Stromal cell of bone marrow (primary cell): ENCODE measurements at regions not wholly inside any gene's neighbourhood (a gene's known extent, or its start where the extent isn't known, plus 50 kb on each side); places are given as distances from the start of the nearest gene placed in this dataset.

Source experiments
- DNase-seq: peaks from one replicate; pipeline ENCODE4 v3.0.0-alpha.2; 2012; ENCODE audit warnings: low read depth

DNA sequence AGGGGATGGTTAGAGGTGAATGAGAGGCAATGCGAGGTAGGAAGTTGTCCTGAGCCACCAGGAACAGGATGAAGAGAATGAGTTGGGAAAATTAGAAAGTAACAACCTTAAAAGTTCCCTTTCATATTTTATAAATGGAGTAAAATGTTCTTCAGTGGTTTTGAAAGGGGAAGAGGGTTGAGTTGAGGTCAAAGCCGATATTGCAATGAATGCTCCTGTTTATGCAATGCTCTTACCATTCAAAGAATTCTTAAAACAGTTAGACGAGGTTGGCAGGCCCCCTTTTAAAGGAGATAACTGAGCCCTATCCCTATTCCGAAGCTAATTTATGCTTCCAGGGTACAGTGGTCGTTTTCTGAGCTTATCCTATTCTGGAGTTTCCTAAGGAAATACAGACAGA, 2110.3 kb upstream of the CELF4 start:
- DNase-seq: no peak

DNA sequence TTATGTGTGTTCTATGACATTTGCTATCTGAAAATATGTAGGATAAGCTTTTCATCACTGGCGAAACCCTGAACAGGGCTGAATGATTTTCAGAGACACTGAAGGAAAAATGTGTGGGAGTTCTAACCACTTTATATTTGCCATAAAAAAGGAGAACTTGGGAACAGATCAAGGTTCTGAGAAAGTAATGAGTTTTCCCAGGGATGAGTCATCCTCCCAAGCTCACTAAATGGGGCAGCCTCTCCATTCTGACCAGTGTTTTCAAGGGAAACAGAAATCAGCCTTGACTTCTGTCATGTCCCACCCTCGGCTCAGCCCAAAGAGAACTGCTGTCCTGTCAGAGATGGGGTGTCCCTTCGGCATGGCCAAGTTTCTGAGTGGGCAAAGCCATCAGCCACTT, 2109.8 kb upstream of the CELF4 start:
- DNase-seq: peak; percentile 21

DNA sequence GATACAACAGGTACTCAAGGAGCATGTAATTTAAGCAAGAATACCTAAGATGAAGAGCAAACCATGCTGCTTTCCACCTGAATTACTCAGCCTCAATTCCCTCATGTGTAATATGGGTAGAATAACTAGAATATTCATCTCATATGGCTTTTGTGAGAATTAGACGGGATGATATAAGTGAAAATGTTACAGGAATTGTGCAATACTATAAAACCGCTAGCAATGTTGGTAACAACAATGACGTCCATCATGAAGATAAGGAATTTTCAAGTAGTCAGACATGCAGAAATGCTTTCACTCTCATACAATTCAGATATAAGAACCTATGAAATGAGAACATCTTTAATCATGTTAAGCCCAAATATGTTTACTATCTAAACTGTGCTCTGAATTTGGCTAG, 2106.6 kb upstream of the CELF4 start:
- DNase-seq: no peak

DNA sequence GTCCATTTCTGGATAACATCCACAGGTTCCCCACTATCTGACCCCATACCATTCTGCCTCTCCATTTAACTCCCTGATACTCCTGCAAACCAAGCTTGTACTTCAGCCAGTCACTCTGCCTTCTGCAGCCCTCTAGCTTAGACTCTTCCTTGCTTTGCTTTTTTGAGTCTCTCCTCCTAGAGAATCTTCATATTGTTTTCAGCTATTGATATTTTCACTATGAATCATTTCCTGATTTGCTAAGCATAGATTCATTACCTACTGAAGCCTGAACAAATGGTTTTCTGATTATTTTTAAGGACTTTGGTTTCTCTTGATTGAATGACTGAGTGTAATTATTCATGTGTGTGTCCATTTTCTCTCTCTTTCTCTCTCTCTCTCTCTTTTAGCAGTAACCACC, 2102.3 kb upstream of the CELF4 start:
- DNase-seq: no peak

DNA sequence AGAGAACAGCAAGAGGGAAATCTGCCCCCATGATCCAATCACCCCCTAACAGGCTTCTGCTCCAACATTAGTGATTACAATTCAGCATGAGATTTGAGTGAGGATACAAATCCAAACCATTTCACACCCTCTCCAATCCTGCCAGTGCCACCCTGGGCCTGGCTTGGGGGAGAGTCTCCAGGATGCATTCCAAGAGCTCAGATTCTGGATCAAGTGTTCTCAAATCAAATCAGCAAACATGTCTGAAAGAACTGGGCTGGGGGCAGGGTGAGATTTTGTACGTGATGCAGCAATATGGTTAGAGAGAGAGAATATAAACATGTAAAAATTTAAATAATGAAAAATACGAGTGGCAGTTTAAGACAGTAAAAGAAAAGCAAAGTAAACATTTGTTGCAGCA, 2100.9 kb upstream of the CELF4 start:
- DNase-seq: no peak

DNA sequence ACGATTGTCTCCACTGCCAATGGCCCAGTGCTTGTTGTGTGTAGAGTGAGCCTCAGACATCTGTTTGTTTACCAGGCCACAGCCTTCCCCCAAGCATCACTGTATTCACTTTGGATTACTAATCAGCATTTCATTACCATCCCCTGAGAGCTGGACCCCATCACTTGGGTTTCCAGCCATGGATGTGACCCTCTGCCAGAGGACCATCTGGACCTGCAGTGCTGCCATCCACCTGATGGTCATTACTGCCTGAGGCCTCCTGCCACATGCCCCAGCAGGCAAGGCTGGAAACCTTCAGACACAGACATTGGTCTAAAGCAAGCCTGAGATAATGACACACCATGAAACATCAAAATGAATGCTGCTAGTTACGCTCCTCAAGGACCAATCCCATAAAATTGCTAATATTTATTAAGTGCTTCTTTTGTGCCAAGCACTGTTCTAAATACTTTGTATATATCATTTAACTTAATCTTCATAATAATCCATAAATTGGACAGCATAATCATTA, 2096.3 kb upstream of the CELF4 start:
- no peak for DNase-seq

DNA sequence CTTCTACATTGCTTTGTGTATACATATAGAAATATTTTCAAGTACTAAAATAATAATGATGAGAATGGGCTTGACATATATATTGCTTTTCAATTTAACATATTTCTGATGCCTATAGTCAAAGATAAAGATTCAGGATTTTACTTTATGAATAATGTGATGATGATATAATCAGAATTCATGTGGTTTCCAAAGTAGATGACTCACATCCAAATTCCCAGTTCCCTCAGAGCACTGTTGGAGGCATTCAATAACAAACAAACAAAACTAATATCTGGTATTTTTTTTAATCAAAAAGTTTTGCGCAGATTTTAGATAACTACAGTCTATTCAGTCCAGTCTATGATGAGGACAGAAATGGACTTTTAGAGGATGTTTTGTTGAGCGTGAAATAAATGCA, 2094.5 kb upstream of the CELF4 start:
- DNase-seq: no peak

DNA sequence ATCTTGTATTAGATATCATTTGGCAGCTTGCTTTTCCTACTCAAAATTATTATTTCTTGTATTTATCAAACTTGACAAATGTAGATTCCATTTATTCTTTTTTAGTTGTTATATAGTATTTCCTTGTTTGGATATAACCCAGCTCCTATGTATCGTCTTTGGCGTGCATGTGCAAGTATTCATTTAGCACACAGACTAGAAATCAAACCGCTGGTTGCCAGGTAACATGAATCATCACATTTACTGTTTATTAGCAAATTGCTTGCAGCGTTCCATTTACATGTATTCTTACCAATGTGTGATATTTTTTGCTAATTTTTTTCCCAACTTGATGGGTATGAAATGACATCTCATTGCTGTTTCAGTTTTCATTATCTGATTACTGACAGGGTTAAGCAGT, 2089.7 kb upstream of the CELF4 start:
- DNase-seq: no peak

DNA sequence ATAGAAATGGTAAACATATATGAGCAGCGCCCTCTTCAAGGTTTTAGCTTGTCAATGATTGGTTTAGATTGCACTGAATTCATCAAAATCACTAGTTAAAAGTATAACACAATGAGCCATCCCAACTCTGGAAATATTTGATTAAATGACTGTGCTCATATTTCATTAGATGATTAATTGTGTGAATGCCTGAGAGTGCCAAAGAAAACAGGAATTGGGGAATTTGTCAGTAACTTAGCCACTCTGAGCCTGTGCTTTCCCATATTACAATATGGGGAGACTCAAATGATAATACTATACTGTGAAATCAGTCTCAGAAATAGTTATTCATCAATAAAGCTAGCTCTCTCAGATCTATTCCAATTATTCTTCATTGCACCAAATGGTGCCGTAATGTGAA, 2087.6 kb upstream of the CELF4 start:
- DNase-seq: no peak

DNA sequence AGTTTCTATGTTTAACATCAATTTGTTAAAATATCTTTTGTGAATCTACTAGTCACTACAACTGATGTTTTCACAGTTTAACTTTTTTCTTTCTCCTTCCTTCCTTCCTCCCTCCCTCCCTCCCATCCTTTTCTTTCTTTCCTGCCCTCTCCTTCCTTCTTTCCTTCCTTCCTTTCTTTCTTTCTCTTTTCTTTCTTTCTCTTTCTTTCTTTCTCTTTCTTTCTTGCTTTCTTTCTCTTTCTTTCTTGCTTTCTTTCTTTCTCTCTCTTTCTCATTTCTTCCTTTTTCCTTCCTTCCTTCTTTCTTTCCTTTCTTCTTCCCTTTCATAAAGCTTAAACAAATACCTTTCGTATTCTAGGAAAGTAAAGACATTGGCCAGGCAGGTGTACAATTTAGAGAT, 2083.0 kb upstream of the CELF4 start:
- DNase-seq: no peak

DNA sequence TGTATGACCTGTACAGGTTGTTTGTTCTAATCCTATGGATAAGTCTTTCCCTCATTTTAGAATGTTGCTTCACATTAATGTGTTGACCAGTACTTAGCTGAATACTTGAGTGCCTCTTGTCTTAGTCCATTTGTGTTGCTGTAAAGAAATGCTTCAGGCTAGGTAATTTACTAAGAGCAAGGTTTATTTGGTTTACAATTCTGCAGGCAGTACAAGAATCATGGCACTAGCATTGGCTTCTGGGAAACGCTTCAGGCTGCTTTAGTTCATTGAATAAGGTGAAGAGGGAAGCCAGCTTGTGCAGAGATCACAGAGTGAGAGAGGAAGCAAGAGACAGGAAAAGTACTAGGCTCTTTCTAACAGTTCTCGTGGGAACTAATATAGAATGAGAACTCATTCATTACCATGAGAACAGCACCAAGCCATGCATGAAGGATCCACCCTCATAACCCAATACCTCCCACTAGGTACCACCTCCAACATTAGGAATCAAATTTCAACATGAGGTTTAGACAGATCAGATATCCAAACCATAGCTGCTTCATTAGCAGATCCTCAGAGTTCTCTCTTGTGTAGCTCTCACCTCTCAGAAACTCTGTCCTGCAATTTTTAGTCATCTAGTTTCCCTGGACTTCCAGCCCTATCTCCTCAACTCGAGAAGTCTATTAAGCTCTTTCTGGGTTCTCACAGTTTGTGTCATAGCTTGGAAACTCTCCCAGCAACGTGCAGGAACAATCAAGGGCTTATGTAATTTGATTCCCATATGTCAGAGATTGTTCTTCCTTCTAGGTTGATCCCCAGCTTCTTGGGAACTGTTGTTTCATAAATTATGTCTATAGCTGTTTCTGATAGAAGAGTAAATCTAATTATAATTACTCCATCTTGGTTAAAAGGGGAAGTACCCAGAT, 2082.3 kb upstream of the CELF4 start:
- DNase-seq: peak; percentile 46

DNA sequence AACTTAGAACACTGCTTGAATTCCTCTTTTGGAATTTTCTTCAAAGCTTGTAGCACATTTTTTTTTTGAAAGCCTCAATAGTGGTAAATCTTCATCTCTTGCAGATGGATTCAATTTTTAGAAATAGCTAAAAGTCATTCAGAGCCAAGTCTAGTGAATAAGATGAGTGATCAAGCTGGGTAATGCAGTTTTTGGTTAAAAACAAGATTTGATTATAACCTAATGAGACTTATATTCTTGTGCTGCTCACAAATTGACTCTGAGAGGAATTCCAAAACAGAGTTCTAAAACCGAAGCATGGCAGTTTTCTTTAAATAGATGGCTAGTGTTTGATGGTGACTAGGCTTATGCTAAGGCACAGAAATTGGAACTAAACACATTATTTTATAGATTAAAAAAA, 2072.6 kb upstream of the CELF4 start:
- DNase-seq: no peak

DNA sequence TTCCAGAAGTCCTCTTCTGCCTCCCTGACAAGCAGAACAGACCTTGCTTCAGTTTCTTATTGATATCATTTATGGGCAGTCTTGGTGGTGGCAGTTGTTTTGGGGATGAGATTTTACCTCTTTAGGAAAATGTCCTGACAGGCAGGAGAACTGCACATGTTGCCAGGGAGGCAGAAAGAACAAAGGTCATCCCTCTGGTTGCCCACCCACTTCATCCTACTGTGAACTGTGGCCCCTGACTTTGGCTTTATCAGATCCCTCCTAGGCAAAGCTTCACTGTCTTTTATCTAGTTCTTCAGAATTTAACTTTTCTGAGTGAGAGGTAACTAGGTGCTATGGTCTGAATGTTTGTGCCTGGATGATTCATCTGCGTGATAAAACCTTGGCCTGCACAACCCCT, 2071.3 kb upstream of the CELF4 start:
- no peak for DNase-seq

DNA sequence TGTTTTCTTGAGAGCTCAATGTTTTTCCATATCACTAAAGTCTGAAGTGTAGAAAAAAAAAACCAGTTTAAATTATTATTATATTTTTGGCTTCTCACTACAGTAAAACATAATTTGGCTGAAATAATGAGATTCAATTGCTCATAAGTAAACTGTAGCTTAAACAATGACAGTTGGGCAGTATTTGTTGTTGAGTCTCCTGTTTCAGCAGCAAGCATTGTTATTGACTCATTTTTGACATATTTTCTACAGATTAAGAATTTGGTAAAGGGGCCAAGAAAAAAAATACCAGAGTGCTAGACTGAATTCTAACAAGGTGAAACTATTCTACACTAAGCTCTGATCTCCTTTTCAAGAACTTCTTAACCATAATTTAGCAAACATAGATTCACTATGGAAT, 2070.4 kb upstream of the CELF4 start:
- DNase-seq: no peak

DNA sequence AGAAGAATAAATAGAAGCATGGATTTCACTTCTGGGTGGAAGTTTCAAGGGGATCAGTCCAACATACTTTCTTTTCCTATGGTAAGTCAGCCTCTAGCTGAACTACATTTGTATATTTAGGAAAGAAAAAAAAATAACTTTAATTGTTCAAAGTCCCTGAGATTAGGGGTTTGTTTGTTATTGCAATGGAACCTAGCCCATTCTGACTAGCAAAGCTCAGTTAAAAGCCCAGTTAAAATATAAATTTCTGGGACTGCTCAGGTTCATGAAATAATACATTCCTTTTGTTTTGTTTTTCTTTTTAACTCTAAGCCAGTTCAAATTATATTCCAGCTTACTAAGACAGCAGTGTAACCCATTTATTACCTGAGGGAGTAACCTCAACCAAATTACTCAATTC, 2069.6 kb upstream of the CELF4 start:
- no peak for DNase-seq

DNA sequence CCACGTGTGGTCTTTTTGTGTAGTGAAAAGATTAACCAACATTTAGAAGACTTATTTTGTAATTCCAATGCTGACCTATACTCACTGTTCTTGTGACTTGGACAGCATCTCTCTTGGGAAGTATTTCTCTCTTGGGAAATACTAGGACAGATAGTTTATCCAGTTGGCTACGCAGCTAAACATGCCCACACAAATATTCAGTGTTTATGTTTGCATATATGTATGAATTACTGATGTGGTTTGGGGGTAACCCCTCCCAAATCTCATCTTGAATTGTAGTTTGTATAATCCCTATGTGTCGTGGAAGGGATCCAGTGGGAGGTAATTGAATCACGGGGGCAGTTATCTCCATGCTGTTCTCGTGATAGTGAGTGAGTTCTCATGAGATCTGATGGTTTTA, 2062.3 kb upstream of the CELF4 start:
- no peak for DNase-seq

DNA sequence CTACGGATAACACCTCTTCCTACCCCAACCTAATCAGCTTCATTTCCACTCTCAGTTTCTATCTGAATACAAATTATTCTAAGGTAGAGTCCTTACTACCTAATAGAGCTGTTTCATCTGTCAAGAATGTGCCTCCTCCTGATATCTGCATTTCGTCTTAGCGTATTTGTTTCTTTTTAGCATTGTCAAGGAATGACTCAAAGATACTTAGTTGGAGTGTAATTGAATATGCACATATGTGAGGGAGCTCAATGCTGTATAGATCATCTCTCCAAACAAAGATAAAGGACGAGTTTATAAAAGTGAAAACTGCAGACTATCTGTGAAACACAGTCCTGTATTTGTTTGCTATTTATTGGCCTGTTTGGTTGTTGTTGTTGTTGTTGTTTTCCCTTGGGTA, 2059.4 kb upstream of the CELF4 start:
- no peak for DNase-seq

DNA sequence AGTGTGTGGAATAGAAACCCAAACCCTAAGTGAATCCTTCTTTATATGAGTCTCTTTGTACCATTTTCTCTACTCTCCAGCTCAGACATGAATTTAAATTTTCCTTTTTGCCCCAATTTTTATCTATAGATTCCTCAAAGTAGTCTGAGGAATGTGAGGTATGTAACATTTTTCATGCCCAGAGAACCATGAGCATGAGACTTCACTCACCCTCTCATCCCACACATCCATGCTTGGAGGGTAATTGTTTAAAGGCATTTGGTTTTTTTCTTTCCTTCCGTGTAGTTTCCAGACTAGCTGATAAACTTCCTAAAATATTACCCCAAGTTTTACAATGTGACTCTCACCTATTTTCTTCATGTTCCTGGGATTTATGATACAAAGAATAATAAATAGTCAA, 2056.8 kb upstream of the CELF4 start:
- DNase-seq: no peak

DNA sequence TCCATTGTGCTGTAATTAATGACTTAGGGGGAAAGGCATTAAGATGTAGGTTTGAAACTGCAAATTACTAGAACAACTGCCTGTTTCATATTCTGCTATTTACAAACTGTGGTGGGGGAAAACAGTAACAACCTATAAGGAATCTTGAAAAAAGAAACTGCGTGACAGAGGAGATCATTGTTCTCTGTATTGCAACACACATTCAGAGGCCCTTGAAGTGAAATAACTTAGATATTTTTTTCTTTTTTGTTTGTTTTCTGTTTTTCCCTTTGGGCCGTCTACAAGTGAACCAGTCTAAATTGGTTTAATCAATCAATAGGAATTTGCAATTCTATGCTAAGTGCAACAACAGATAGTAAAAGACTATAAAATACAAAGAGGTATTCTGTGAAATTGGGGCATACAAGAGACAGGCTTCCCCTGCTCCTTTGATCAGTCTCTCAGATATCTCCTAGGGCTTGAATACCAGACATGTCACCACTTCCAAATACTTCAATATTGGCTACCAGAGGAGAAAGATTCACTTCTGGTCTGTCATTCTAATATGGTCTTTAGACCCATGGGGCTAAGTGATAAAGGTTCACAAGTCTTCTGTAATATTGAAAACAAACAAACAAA, 2055.1 kb upstream of the CELF4 start:
- no peak for DNase-seq

DNA sequence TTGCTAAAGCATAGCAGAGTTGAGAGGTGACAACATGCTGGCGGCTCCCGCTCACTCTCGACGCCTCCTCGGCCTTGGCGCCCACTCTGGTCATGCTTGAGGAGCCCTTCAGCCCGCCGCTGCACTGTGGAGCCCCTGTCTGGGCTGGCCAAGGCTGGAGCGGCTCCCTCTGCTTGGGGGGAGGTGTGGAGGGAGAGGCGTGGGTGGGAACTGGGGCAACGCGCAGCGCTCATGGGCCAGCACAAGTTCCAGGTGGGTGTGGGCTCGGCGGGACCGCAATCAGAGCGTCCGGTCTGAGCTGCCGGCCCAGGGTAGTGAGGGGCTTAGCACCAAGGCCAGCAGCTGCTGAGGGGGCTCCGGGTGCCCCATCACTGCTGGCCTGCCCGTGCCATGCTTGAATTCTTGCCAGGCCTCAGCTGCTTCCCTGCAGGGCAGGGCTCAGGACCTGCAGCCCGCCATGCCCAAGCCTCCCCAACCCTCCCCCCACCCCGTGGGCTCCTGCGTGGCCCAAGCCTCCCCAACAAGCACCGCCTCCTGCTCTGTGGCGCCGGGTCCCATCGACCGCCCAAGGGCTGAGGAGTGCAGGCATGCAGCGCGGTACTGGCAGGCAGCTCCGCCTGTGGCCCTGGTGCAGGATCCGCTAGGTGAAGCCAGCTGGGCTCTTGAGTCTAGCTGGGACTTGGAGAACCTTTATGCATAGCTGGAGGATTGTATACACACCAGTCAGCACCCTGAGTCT, 2052.8 kb upstream of the CELF4 start:
- DNase-seq: no peak

DNA sequence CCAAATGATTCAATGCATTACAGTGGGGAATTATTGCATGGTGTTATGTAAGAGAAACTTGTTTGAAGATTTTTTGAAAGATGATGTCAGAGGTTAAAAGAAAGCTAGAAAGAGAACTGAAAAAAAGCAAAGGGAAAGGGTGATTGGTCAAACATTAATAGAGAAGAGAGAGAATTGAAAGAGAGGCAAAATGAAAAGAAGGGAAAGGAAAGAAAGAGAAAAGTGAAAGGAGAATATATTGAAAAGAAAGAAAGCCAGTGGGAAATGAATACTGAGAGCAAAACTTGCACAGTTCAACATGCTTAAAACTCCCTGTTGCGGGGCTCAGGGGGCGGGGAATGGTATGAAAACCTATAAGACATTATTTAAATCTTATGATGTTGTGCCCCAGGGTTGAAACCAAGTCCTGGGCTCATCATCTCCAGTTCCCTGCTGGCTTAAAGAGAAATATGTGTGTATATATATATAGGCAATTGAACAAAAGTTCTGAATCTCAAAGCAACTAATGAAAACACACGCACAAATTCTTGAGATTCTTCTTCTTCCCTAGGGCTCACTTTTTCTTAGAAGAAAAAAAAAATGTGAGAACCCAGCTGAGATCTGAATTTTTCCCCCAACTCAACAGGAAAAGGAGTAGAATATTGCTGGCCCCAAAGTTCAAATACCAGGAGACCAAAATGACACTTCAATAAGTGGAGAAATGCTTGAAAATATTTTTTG, 2045.9 kb upstream of the CELF4 start:
- no peak for DNase-seq

DNA sequence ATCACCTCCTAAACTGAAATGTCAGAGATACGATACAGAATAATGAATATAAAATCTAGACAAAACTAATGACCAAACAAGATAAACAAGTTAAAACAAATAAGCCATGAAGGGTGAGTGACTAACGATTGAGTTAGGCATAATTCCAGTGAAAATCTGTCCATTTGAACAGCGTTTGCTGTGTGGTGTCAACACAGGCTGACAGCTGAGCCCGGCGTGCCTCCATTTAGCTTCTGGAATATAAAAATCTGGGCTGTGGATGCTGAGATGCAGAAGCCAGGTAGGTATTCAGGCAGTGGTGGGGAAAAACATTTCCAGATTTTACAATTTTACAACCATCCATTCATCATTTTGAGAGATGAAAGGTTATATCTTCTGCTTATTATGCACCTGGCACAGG, 2041.4 kb upstream of the CELF4 start:
- DNase-seq: no peak
